GM12878 (cell line): ENCODE measurements at regions not wholly inside any gene's neighbourhood (a gene's known extent, or its start where the extent isn't known, plus 50 kb on each side); places are given as distances from the start of the nearest gene placed in this dataset.

Source experiments
- ATAC-seq: fragments of 200-7000 bp; cut with Tn5 transposase; 3 replicates; pipeline ENCODE4 v1.9.1; 2020; ENCODE audit warnings: mild to moderate bottlenecking, moderate library complexity
- BruUV-seq: library from RNA; stranded (reverse); fragments of 400-500 nt; replicated peaks from 2 replicates; lab custom pipeline; 2021; lab: Mats Ljungman, UMichigan
- CTCF ChIA-PET: fragments of 300-600 bp; sonication (Branson Sonifier 250); formaldehyde crosslinking; extraction: SDS; loops from one replicate; lab custom pipeline; 2021; ENCODE audit warnings: inconsistent platforms; lab: Yijun Ruan, JAX
- POLR2A ChIA-PET: fragments of 350-600 bp; formaldehyde crosslinking; extraction: SDS; loops from one replicate; lab custom pipeline; 2021; ENCODE audit warnings: inconsistent platforms; lab: Charles Lee
- RAD21 ChIA-PET: fragments of 300-600 bp; sonication (Branson Sonifier 250); formaldehyde crosslinking; loops from one replicate; lab custom pipeline; 2023; ENCODE audit warnings: antibody characterized with exemption; ENCODE audit not compliant: unreplicated experiment; lab: Charles Lee
- SMC1A ChIA-PET: fragments of 300-600 bp; sonication (Branson Sonifier 250); formaldehyde crosslinking; loops from one replicate; lab custom pipeline; 2023; ENCODE audit not compliant: unreplicated experiment, uncharacterized antibody; lab: Charles Lee
- DNase-seq: peaks from one replicate; pipeline ENCODE4 v3.0.0-alpha.2; 2011; ENCODE audit warnings: low read depth, low spot score
- FAIRE-seq: peaks from 3 replicates; lab custom pipeline; 2011; peaks lifted over from hg19 to GRCh38; lab: Jason Lieb, UNC
- H2AFZ ChIP-seq: 2 replicates; pipeline ENCODE4 v1.6.0; 2011; ENCODE audit warnings: low read depth, low read length, control low read depth; ENCODE audit not compliant: control insufficient read depth
- H3K27ac ChIP-seq: 2 replicates; pipeline ENCODE4 v1.5.1; 2011; ENCODE audit warnings: control low read depth; ENCODE audit not compliant: control insufficient read depth, insufficient read depth
- H3K27me3 ChIP-seq, 2 experiments: replicated peaks in 1 of 2; 2 replicates each; pipeline versions ENCODE4 v1.6.0 to v1.6.1; 2011; ENCODE audit warnings: low read length in 1 of 2; ENCODE audit not compliant: control insufficient read depth in 2 of 2, insufficient read depth in 2 of 2
- H3K36me3 ChIP-seq, 2 experiments: 2 replicates each; pipeline ENCODE4 v1.5.1; 2011; ENCODE audit warnings: low read length in 1 of 2; ENCODE audit not compliant: control insufficient read depth in 2 of 2, insufficient read depth in 2 of 2
- H3K4me1 ChIP-seq: 2 replicates; pipeline ENCODE4 v1.6.1; 2011; ENCODE audit warnings: mild to moderate bottlenecking, low read length, moderate library complexity, mixed read lengths; ENCODE audit not compliant: control insufficient read depth, insufficient read depth
- H3K4me2 ChIP-seq: 2 replicates; pipeline ENCODE4 v1.6.0; 2011; ENCODE audit warnings: control low read depth; ENCODE audit not compliant: control insufficient read depth, insufficient read depth
- H3K4me3 ChIP-seq: fragments of 200-600 bp; sonication (generic); 2 replicates; pipeline ENCODE4 v1.5.1; 2016
- H3K79me2 ChIP-seq: 2 replicates; pipeline ENCODE4 v1.6.0; 2011; ENCODE audit warnings: low read length; ENCODE audit not compliant: control insufficient read depth, insufficient read depth
- H3K9ac ChIP-seq: 2 replicates; pipeline ENCODE4 v1.8.0; 2011; ENCODE audit warnings: low read length, control low read depth, mixed read lengths; ENCODE audit not compliant: control insufficient read depth, insufficient read depth
- H3K9me3 ChIP-seq: replicated peaks from 3 replicates; pipeline ENCODE4 v1.5.1; 2011; ENCODE audit warnings: mild to moderate bottlenecking, low read length; ENCODE audit not compliant: control insufficient read depth, insufficient read depth
- H4K20me1 ChIP-seq: 2 replicates; pipeline ENCODE4 v1.6.0; 2011; ENCODE audit not compliant: control insufficient read depth, insufficient read depth
- CREB1 ChIP-seq: IDR thresholded peaks from 2 replicates; pipeline ENCODE4 v1.6.1; 2012; ENCODE audit warnings: low read depth, mild to moderate bottlenecking, inconsistent platforms
- EGR1 ChIP-seq, 2 experiments: IDR thresholded peaks; 1 replicate in 1 of 2; 2 replicates in 1 of 2; pipeline ENCODE4 v1.6.1; 2011 to 2012; ENCODE audit warnings: low read depth in 2 of 2, low read length in 2 of 2, borderline replicate concordance in 1 of 2, mild to moderate bottlenecking in 1 of 2, moderate library complexity in 1 of 2
- EP300 ChIP-seq, 2 experiments: fragments of 150-350 bp in 1 of 2; IDR thresholded peaks; 2 replicates each; pipeline ENCODE4 v1.6.1; 2011 to 2012; ENCODE audit warnings: low read depth in 2 of 2, low read length in 2 of 2, borderline replicate concordance in 1 of 2, improper control_type of control experiment in 1 of 2, inconsistent platforms in 1 of 2; ENCODE audit not compliant: control insufficient read depth in 1 of 2
- FOXM1 ChIP-seq: IDR thresholded peaks from 2 replicates; pipeline ENCODE4 v1.6.1; 2012; ENCODE audit warnings: low read depth, mild to moderate bottlenecking, inconsistent platforms, low read length, moderate library complexity
- IRF4 ChIP-seq: IDR thresholded peaks from 2 replicates; pipeline ENCODE4 v1.6.1; 2011; ENCODE audit warnings: low read depth, low read length
- KDM1A ChIP-seq: fragments of 200-600 bp; sonication (generic); IDR thresholded peaks from 2 replicates; pipeline ENCODE4 v1.6.1; 2016; ENCODE audit warnings: borderline replicate concordance
- KLF5 ChIP-seq: fragments of 450-650 bp; IDR thresholded peaks from 2 replicates; pipeline ENCODE4 v1.6.1; 2014; ENCODE audit warnings: mild to moderate bottlenecking; ENCODE audit not compliant: partially characterized antibody
- NBN ChIP-seq: fragments of 450-650 bp; IDR thresholded peaks from 2 replicates; pipeline ENCODE4 v1.6.1; 2016
- NFYB ChIP-seq: IDR thresholded peaks from 2 replicates; pipeline ENCODE4 v1.6.1; 2011; ENCODE audit warnings: low read depth, mild to moderate bottlenecking, low read length, improper control_type of control experiment, moderate library complexity; ENCODE audit not compliant: insufficient read depth
- POLR2AphosphoS2 ChIP-seq: IDR thresholded peaks from 2 replicates; pipeline ENCODE4 v1.6.1; 2011; ENCODE audit warnings: low read depth, mild to moderate bottlenecking, low read length, improper control_type of control experiment, moderate library complexity
- RFX5 ChIP-seq: IDR thresholded peaks from 2 replicates; pipeline ENCODE4 v1.6.1; 2011; ENCODE audit warnings: low read depth, low read length, improper control_type of control experiment
- RUNX3 ChIP-seq: IDR thresholded peaks from 2 replicates; pipeline ENCODE4 v1.6.1; 2012; ENCODE audit warnings: low read length, inconsistent platforms
- SIN3A ChIP-seq: IDR thresholded peaks from 2 replicates; pipeline ENCODE4 v1.6.1; 2012; ENCODE audit warnings: low read depth, low read length, improper control_type of control experiment
- SUPT20H ChIP-seq: IDR thresholded peaks from 2 replicates; pipeline ENCODE4 v1.6.1; 2011; ENCODE audit warnings: low read depth, mild to moderate bottlenecking, low read length, moderate library complexity, borderline replicate concordance; ENCODE audit not compliant: control insufficient read depth
- WGBS: methylation state at CpG from one replicate; pipeline ENCODE4 v1.1.6; 2016; ENCODE audit warnings: low lambda C conversion rate; ENCODE audit not compliant: insufficient replicate concordance, insufficient coverage; ENCODE audit errors: missing lambda C conversion rate; 5-methylcytosine and 5-hydroxymethylcytosine counted together
- in situ Hi-C: fragments of 300-500 bp; cut with MboI; formaldehyde crosslinking; loops from 9 replicates; pipeline ENCODE4 v1.14.3; 2018; ENCODE audit warnings: mixed read lengths
- intact Hi-C: fragments of 100-400 bp; cut with micrococcal nuclease; formaldehyde crosslinking; loops from one replicate; pipeline ENCODE4 v1.14.2; 2022; ENCODE audit not compliant: unreplicated experiment

DNA sequence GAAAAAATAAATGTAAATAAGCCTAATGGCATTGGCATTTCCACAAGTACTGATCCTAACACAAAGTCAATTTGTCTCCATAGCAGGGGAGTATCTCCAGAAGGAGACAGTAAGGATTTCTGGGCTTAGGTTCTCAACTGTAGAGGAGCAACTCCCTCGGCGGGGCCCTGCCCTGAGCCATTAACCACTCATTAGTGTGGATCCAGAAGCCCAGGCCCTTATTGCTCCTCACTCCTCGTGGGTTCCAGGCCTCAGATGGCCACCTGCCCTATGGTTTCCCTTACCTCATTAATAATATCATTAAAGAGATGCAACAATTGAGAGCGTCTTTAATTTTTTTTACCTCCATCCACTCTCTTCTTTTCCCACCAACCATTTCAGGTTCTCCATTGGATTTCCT lies 85.3 kb upstream of the CLDN18 start:
- Histone ChIP-seq H3K36me3 (no peaks in the 10 kb centered on the region), H3K4me3 (no peak overlapping the region), H3K27me3 (no peaks in the 10 kb centered on the region), H4K20me1 (no peaks in the 10 kb centered on the region), H3K4me1 (no peaks in the 10 kb centered on the region)
- no TSS peak for BruUV-seq
- no peak for FAIRE-seq
- ChIA-PET POLR2A (no interaction called here), RAD21 (no interaction called here)
- 8% methylated on average over 4 of the region's 4 CpGs for WGBS
- intact Hi-C loops, result no loop called here
- no peak for ATAC-seq
- DNase-seq, result no peak
- TF ChIP-seq CREB1 (no peak), EGR1 (IDR thresholded peaks at IDR 0.05; ENCODE audit: borderline replicate concordance in 1 of 2, low read depth in 2 of 2, low read length in 2 of 2) (no peak), FOXM1 (no peak), RFX5 (no peak), KLF5 (no peak), RUNX3 (no peak), NBN (no peak), KDM1A (no peak), POLR2AphosphoS2 (no peak), IRF4 (no peak), NFYB (no peak), SIN3A (no peak), EP300 (IDR thresholded peaks at IDR 0.05; ENCODE audit: borderline replicate concordance in 1 of 2, control insufficient read depth in 1 of 2, low read depth in 2 of 2, low read length in 2 of 2) (no peak), SUPT20H (no peak)
- TF ChIP-seq, all 136 proteins: peak for 0
- Histone ChIP-seq H2AFZ (no peak overlapping the region), H3K9ac (no peak overlapping the region), H3K27ac (no peak overlapping the region), H3K9me3 (no peaks in the 10 kb centered on the region), H3K79me2 (no peaks in the 10 kb centered on the region), H3K4me2 (no peak overlapping the region)
- SMC1A ChIA-PET, result no interaction called here
- in situ Hi-C loops, result loop anchor here (25.0 kb wide), 1 partner anchor 1862 kb away; no protein-coding TSS in a partner anchor
- CTCF ChIA-PET, result interaction anchor here (1.2 kb wide), 1 partner anchor 22 kb away, joined by 4 read pairs; no protein-coding TSS in a partner anchor
